BLaER1 (cell line): ENCODE measurements at regions not wholly inside any gene's neighbourhood (a gene's known extent, or its start where the extent isn't known, plus 50 kb on each side); places are given as distances from the start of the nearest gene placed in this dataset.

Experiments
- H3K27ac ChIP-seq: shearing (Covaris generic); formaldehyde crosslinking; 2 replicates; pipeline ENCODE4 v1.8.1; 2022
- H3K27me3 ChIP-seq: shearing (Covaris generic); formaldehyde crosslinking; 2 replicates; pipeline ENCODE4 v1.8.1; 2022
- H3K36me3 ChIP-seq: shearing (Covaris generic); formaldehyde crosslinking; 2 replicates; pipeline ENCODE4 v1.8.1; 2022
- H3K4me1 ChIP-seq: shearing (Covaris generic); formaldehyde crosslinking; 2 replicates; pipeline ENCODE4 v1.8.1; 2022
- H3K4me2 ChIP-seq: shearing (Covaris generic); formaldehyde crosslinking; 2 replicates; pipeline ENCODE4 v1.8.1; 2022
- H3K4me3 ChIP-seq: shearing (Covaris generic); formaldehyde crosslinking; 2 replicates; pipeline ENCODE4 v1.8.1; 2022
- H3K9ac ChIP-seq: shearing (Covaris generic); formaldehyde crosslinking; 2 replicates; pipeline ENCODE4 v1.8.1; 2022
- H3K9me3 ChIP-seq: shearing (Covaris generic); formaldehyde crosslinking; 2 replicates; pipeline ENCODE4 v1.8.1; 2022
- H4K20me1 ChIP-seq: shearing (Covaris generic); formaldehyde crosslinking; 2 replicates; pipeline ENCODE4 v1.8.1; 2022
- Cebpa-rat ChIP-seq: shearing (Covaris generic); IDR thresholded peaks from 2 replicates; pipeline ENCODE4 v1.8.1; 2022

GRCh38 chr5:61815339-61815738 is 483.3 kb downstream of the ZSWIM6 start:
- H3K36me3 ChIP-seq: no peaks in the 10 kb centered on the region
- peaks cover 3% of the 10 kb centered on the region; the same call in 1 of the 2 replicates for H3K9me3 ChIP-seq
- H4K20me1 ChIP-seq: no peaks in the 10 kb centered on the region
- H3K9ac ChIP-seq: no peak overlapping the region
- TF ChIP-seq Cebpa-rat: no peak
- H3K27me3 ChIP-seq: no peaks in the 10 kb centered on the region
- H3K27ac ChIP-seq: no peak overlapping the region
- no peaks in the 10 kb centered on the region for H3K4me1 ChIP-seq
- H3K4me3 ChIP-seq: no peak overlapping the region
- no peak overlapping the region for H3K4me2 ChIP-seq

DNA sequence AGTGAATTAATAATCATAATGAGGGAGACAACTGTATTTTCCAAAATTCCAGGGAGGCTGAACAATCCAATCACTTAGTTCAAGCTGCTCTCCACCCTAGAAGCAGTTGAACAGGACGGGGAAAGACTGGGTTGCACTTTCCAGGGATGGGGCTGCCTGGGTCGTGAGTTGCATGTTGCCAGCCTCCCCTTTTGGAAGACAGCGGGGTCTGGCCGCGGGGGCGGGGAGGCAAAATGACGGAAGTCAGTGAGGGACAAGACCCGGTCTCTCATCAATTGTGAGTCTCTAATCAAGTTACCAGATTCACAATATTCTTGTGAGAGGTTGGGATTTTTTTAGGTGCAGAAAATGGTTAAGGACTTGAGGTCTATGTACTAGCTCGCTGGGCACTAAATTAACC is 484.1 kb downstream of the ZSWIM6 start:
- peaks cover 3% of the 10 kb centered on the region; the same call in 1 of the 2 replicates for H3K9me3 ChIP-seq
- H3K36me3 ChIP-seq: no peaks in the 10 kb centered on the region
- no peak overlapping the region for H3K9ac ChIP-seq
- H3K4me2 ChIP-seq: no peak overlapping the region
- no peaks in the 10 kb centered on the region for H4K20me1 ChIP-seq
- no peak for TF ChIP-seq Cebpa-rat
- H3K4me1 ChIP-seq: no peaks in the 10 kb centered on the region
- no peak overlapping the region for H3K27ac ChIP-seq
- H3K27me3 ChIP-seq: no peaks in the 10 kb centered on the region
- H3K4me3 ChIP-seq: no peak overlapping the region

- Histone ChIP-seq H3K4me1 (no peaks in the 10 kb centered on the region), H3K27me3 (no peaks in the 10 kb centered on the region), H3K9me3 (peaks cover 3% of the 10 kb centered on the region; the same call in 1 of the 2 replicates), H4K20me1 (no peaks in the 10 kb centered on the region), H3K36me3 (no peaks in the 10 kb centered on the region), H3K27ac (no peak overlapping the region), H3K4me3 (no peak overlapping the region), H3K4me2 (no peak overlapping the region), H3K9ac (no peak overlapping the region)
- TF ChIP-seq Cebpa-rat: no peak
Observed at GRCh38 chr5:61816585-61817450, 484.8 kb downstream of the ZSWIM6 start.

- Histone ChIP-seq H3K4me1 (no peaks in the 10 kb centered on the region), H3K4me3 (no peak overlapping the region), H3K36me3 (no peaks in the 10 kb centered on the region), H3K27ac (no peak overlapping the region), H4K20me1 (no peaks in the 10 kb centered on the region), H3K27me3 (no peaks in the 10 kb centered on the region), H3K9me3 (peaks cover 3% of the 10 kb centered on the region; the same call in 1 of the 2 replicates), H3K4me2 (no peak overlapping the region), H3K9ac (no peak overlapping the region)
- no peak for TF ChIP-seq Cebpa-rat
Observed at GRCh38 chr5:61817472-61818326, 485.6 kb downstream of the ZSWIM6 start.

- Histone ChIP-seq H3K36me3 (no peaks in the 10 kb centered on the region), H3K27me3 (no peaks in the 10 kb centered on the region), H3K4me3 (no peak overlapping the region), H3K4me2 (no peak overlapping the region), H3K27ac (no peak overlapping the region), H3K9me3 (no peaks in the 10 kb centered on the region), H4K20me1 (no peaks in the 10 kb centered on the region), H3K4me1 (no peaks in the 10 kb centered on the region), H3K9ac (no peak overlapping the region)
- TF ChIP-seq Cebpa-rat: no peak
Observed at GRCh38 chr5:61820836-61821235, 485.2 kb upstream of the KIF2A start.

GRCh38 chr5:61821561-61821960 is 484.4 kb upstream of the KIF2A start:
- Histone ChIP-seq H3K27me3 (no peaks in the 10 kb centered on the region), H3K4me3 (no peak overlapping the region), H3K36me3 (no peaks in the 10 kb centered on the region), H3K9ac (no peak overlapping the region), H3K27ac (no peak overlapping the region), H3K4me1 (no peaks in the 10 kb centered on the region), H3K4me2 (no peak overlapping the region), H3K9me3 (no peaks in the 10 kb centered on the region), H4K20me1 (no peaks in the 10 kb centered on the region)
- TF ChIP-seq Cebpa-rat: no peak

DNA sequence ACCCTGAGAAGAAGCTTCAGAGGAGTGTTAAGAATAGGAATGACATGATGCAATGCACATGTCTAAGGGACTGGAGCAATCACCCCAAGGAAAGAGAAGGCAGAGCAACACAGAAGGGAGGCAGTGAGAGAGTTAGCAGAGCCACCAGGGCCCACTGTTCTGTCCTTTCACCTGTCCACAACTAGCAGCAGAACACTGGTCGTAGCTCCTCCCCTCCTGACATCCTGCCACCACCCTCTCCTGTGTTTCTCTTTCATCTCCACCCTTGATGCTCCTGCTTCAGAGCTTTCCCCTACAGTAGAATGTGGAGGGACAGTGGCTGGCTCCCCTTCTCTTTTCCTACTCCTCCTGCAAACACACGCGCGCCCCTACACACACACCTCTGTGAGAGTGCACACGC is 483.4 kb upstream of the KIF2A start:
- H3K36me3 ChIP-seq: no peaks in the 10 kb centered on the region
- H3K27ac ChIP-seq: no peak overlapping the region
- H3K9ac ChIP-seq: no peak overlapping the region
- H4K20me1 ChIP-seq: no peaks in the 10 kb centered on the region
- no peak overlapping the region for H3K4me3 ChIP-seq
- TF ChIP-seq Cebpa-rat: no peak
- H3K9me3 ChIP-seq: no peaks in the 10 kb centered on the region
- H3K27me3 ChIP-seq: no peaks in the 10 kb centered on the region
- no peaks in the 10 kb centered on the region for H3K4me1 ChIP-seq
- no peak overlapping the region for H3K4me2 ChIP-seq

DNA sequence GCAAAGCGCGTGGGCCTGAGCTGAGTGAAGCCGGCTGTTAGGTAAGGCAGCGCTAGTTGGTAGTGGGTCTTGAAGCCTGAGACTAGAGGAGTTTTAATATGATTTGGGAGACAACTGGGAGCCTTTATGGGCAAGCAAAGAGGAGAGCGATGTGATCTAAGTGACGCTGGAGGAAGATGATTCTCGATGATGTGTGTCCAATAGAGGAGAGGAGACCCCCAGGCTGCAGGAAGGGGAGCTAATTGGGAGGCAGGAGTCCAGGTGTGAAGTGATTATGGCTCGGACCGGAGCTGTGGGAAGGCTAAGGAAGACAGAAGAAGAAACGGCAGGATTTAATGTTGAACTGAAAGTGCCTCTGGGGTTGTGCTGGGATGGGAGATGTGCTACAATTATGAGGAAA is 482.9 kb upstream of the KIF2A start:
- Histone ChIP-seq H3K4me3 (no peak overlapping the region), H3K4me2 (no peak overlapping the region), H3K9ac (no peak overlapping the region), H3K9me3 (no peaks in the 10 kb centered on the region), H3K27me3 (no peaks in the 10 kb centered on the region), H3K27ac (no peak overlapping the region), H4K20me1 (no peaks in the 10 kb centered on the region), H3K36me3 (no peaks in the 10 kb centered on the region), H3K4me1 (no peaks in the 10 kb centered on the region)
- no peak for TF ChIP-seq Cebpa-rat

- H3K9me3 ChIP-seq: no peaks in the 10 kb centered on the region
- H4K20me1 ChIP-seq: no peaks in the 10 kb centered on the region
- H3K27ac ChIP-seq: no peak overlapping the region
- no peak overlapping the region for H3K9ac ChIP-seq
- no peak for TF ChIP-seq Cebpa-rat
- H3K36me3 ChIP-seq: no peaks in the 10 kb centered on the region
- no peaks in the 10 kb centered on the region for H3K4me1 ChIP-seq
- H3K27me3 ChIP-seq: no peaks in the 10 kb centered on the region
- no peak overlapping the region for H3K4me2 ChIP-seq
- H3K4me3 ChIP-seq: no peak overlapping the region
Observed at GRCh38 chr5:61823781-61824180, 482.2 kb upstream of the KIF2A start.

DNA sequence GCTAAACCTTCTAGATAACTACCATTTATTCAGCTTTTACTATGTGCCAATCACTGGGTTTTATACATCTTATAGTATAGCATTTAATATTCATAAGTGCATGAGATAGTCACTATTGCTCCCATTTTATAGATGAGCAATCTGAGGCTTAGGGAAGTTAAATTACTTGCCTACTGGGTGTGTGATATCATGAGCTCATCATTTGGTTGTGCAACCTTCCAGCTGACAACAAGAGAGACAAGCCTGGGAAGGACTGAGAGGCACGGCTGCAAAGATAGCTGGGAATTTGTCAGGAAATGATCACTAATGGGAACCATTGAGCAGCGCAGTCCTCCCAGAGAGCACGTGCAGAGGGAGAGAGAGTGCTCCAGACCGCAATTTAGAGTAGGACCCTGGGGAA is 481.6 kb upstream of the KIF2A start:
- Histone ChIP-seq H3K36me3 (no peaks in the 10 kb centered on the region), H3K9ac (no peak overlapping the region), H4K20me1 (no peaks in the 10 kb centered on the region), H3K9me3 (no peaks in the 10 kb centered on the region), H3K4me3 (no peak overlapping the region), H3K27me3 (no peaks in the 10 kb centered on the region), H3K27ac (no peak overlapping the region), H3K4me1 (no peaks in the 10 kb centered on the region), H3K4me2 (no peak overlapping the region)
- TF ChIP-seq Cebpa-rat: no peak
